ENCODE measurements at regions not wholly inside any gene's neighbourhood (a gene's known extent, or its start where the extent isn't known, plus 50 kb on each side); places are given as distances from the start of the nearest gene placed in this dataset.

DNA sequence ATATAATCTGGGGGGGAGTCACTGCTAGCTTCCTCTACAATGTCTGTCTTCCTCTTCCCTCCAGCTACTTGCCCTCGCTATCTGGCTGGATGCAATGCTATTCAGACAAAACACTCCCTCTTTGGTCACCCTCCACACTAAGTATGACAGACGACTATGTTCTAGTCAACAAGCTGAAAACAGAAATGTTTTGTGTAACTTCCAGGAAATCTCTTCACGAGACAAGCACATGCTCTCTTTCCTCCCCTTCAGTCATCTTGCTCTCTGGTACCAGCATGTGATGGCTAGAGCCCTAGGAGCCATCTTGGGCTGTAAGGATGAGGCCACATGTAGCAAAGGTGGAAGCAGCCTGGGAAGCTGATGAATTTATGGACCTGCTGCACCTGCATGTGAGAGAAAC, 151.3 kb downstream of the ARRDC4 start:
- no peak overlapping the region for H3K9ac ChIP-seq (ENCODE audit: low read length)
- H3K79me2 ChIP-seq (ENCODE audit: insufficient read depth, low read length) = no peaks in the 10 kb centered on the region
- no peaks in the 10 kb centered on the region for H3F3A ChIP-seq (ENCODE audit: insufficient read depth)
- H2AFZ ChIP-seq (ENCODE audit: low read depth, low read length, severe bottlenecking) = no peak overlapping the region
- H3K27ac ChIP-seq (ENCODE audit: low read depth, low read length) = no peak overlapping the region
- no peak overlapping the region for H3K4me3 ChIP-seq (ENCODE audit: insufficient read depth, low read length, poor library complexity, severe bottlenecking)
- H3K36me3 ChIP-seq (ENCODE audit: low read length) = no peaks in the 10 kb centered on the region
- no peaks in the 10 kb centered on the region for H3K9me2 ChIP-seq (replicated peaks; ENCODE audit: insufficient read depth, low read length)
- no peaks in the 10 kb centered on the region for H3K9me3 ChIP-seq (ENCODE audit: insufficient read depth, low read length)
- no peaks in the 10 kb centered on the region for H3K27me3 ChIP-seq (ENCODE audit: low read length)
- TF ChIP-seq EZH2phosphoT487 (conservative IDR thresholded peaks at IDR 0.05; ENCODE audit: low read length) = no peak
- TF ChIP-seq, protein P1, sequence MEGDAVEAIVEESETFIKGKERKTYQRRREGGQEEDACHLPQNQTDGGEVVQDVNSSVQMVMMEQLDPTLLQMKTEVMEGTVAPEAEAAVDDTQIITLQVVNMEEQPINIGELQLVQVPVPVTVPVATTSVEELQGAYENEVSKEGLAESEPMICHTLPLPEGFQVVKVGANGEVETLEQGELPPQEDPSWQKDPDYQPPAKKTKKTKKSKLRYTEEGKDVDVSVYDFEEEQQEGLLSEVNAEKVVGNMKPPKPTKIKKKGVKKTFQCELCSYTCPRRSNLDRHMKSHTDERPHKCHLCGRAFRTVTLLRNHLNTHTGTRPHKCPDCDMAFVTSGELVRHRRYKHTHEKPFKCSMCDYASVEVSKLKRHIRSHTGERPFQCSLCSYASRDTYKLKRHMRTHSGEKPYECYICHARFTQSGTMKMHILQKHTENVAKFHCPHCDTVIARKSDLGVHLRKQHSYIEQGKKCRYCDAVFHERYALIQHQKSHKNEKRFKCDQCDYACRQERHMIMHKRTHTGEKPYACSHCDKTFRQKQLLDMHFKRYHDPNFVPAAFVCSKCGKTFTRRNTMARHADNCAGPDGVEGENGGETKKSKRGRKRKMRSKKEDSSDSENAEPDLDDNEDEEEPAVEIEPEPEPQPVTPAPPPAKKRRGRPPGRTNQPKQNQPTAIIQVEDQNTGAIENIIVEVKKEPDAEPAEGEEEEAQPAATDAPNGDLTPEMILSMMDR (IDR thresholded peaks at IDR 0.05; ENCODE audit: insufficient read depth, low read length, poor library complexity, severe bottlenecking) = no peak
- no peaks in the 10 kb centered on the region for H4K20me1 ChIP-seq (ENCODE audit: low read depth, low read length)
- H3K4me2 ChIP-seq (ENCODE audit: low read depth, low read length, poor library complexity, severe bottlenecking) = no peak overlapping the region

DNA sequence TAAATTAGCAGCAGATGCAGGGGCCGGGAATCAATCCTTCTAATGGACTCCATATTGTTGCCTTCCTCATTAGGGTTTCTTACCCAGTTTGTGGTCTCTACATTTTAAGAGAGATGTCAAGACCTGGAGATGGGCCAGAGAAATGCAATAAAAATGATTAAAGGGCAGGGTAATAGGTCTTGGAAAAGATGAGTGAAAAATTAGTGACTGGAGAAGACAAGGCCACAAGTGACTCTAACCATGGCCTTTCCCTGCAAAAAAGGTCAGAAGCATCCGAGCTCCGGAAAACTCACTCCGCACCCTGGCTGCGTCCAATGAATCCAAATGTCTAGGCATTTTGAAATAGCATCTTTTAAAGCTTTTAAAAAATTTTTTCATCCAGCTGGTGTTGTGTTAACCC, 152.8 kb downstream of the ARRDC4 start:
- H2AFZ ChIP-seq (ENCODE audit: low read depth, low read length, severe bottlenecking) = no peak overlapping the region
- TF ChIP-seq EZH2phosphoT487 (conservative IDR thresholded peaks at IDR 0.05; ENCODE audit: low read length) = no peak
- TF ChIP-seq, protein P1 (IDR thresholded peaks at IDR 0.05; ENCODE audit: insufficient read depth, low read length, poor library complexity, severe bottlenecking) = no peak
- no peak overlapping the region for H3K4me2 ChIP-seq (ENCODE audit: low read depth, low read length, poor library complexity, severe bottlenecking)
- no peaks in the 10 kb centered on the region for H3K36me3 ChIP-seq (ENCODE audit: low read length)
- no peaks in the 10 kb centered on the region for H4K20me1 ChIP-seq (ENCODE audit: low read depth, low read length)
- no peak overlapping the region for H3K4me3 ChIP-seq (ENCODE audit: insufficient read depth, low read length, poor library complexity, severe bottlenecking)
- no peaks in the 10 kb centered on the region for H3K9me3 ChIP-seq (ENCODE audit: insufficient read depth, low read length)
- no peak overlapping the region for H3K27ac ChIP-seq (ENCODE audit: low read depth, low read length)
- no peaks in the 10 kb centered on the region for H3K79me2 ChIP-seq (ENCODE audit: insufficient read depth, low read length)
- no peaks in the 10 kb centered on the region for H3K9me2 ChIP-seq (replicated peaks; ENCODE audit: insufficient read depth, low read length)
- no peaks in the 10 kb centered on the region for H3F3A ChIP-seq (ENCODE audit: insufficient read depth)
- no peak overlapping the region for H3K9ac ChIP-seq (ENCODE audit: low read length)
- H3K27me3 ChIP-seq (ENCODE audit: low read length) = no peaks in the 10 kb centered on the region

DNA sequence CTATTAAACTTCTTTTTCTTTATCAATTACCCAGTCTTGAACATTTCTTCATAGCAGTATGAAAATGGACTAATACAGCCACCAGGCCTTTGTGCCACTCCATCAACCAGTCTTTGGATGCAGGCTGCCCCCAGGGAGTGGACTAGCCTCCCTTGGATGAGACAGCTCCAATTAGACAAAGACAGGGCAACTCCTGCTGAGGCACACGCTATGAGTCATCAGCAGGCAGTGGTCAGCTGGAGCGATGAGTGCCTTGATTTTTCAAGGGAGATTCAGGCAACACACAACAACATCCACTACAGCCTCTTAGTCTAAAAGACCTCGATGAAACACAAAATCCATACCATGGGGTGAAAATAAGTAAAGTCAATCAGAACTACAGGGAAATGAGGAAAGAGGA, 160.1 kb downstream of the ARRDC4 start:
- no peaks in the 10 kb centered on the region for H3K36me3 ChIP-seq (ENCODE audit: low read length)
- no peak overlapping the region for H3K4me3 ChIP-seq (ENCODE audit: insufficient read depth, low read length, poor library complexity, severe bottlenecking)
- H3K27me3 ChIP-seq (ENCODE audit: low read length) = no peaks in the 10 kb centered on the region
- H3K27ac ChIP-seq (ENCODE audit: low read depth, low read length) = no peak overlapping the region
- no peaks in the 10 kb centered on the region for H4K20me1 ChIP-seq (ENCODE audit: low read depth, low read length)
- H3F3A ChIP-seq (ENCODE audit: insufficient read depth) = no peaks in the 10 kb centered on the region
- H3K4me2 ChIP-seq (ENCODE audit: low read depth, low read length, poor library complexity, severe bottlenecking) = no peak overlapping the region
- H3K9ac ChIP-seq (ENCODE audit: low read length) = no peak overlapping the region
- no peaks in the 10 kb centered on the region for H3K79me2 ChIP-seq (ENCODE audit: insufficient read depth, low read length)
- H3K9me3 ChIP-seq (ENCODE audit: insufficient read depth, low read length) = no peaks in the 10 kb centered on the region
- H3K9me2 ChIP-seq (replicated peaks; ENCODE audit: insufficient read depth, low read length) = no peaks in the 10 kb centered on the region
- H2AFZ ChIP-seq (ENCODE audit: low read depth, low read length, severe bottlenecking) = no peak overlapping the region
- TF ChIP-seq EZH2phosphoT487 (conservative IDR thresholded peaks at IDR 0.05; ENCODE audit: low read length) = no peak
- TF ChIP-seq, protein P1 (IDR thresholded peaks at IDR 0.05; ENCODE audit: insufficient read depth, low read length, poor library complexity, severe bottlenecking) = no peak
